NCI-H446 (cell line): ENCODE measurements at regions not wholly inside any gene's neighbourhood (a gene's known extent, or its start where the extent isn't known, plus 50 kb on each side); places are given as distances from the start of the nearest gene placed in this dataset.
A peak's percentile ranks its signal among the peaks of the same experiment; 100 is the strongest.

Source experiments
- DNase-seq, 2 experiments: peaks; one replicate each; lab custom pipeline; 2025; lab: John Stamatoyannopoulos, UW

DNA sequence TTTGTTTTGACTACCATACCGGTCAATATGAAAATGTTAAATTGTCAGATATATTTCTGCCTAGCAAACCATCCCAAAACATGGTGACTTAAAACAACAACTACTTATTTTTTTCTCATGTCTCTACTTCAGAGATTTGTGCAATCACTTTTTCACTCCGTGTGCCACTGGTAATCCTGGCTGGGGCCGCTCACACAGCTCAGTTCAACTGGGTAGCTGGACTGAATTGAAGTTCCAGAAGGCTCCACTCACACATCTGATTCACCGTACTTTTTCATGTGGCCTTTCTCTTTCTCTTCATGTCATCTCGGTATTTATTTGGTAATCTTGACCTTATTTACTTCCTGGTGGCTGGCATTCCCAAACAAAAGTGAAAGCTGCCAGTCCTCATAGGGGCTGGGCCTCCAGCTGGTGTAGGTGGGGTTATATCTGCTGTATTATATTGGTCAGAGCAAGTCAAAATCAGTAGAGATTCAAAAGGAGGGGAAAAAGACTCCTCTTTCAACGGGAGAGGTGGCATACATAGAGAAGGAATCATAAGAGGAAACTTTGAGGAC is 513.9 kb upstream of the NXPH2 start:
- DNase-seq: no peak

DNA sequence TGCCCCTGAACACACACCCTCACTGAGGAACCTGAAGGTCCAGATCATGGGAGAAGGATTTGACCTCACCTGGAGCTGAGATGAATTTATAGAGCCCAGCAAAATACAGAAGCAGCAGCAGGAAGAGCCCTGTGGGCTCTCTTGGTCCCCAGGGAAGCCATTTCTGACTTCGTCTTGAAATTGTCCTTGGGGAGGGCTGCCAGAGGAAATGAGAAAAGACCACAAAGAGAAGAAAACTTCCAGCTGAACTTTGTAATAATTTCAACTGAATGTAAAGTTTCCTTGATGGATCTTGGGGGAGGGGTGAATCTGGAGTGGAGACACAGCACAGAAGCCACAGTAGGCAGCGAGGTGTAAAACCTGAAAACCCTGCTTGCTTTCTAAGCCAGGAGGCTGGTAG is 500.9 kb upstream of the NXPH2 start:
- no peak for DNase-seq

DNA sequence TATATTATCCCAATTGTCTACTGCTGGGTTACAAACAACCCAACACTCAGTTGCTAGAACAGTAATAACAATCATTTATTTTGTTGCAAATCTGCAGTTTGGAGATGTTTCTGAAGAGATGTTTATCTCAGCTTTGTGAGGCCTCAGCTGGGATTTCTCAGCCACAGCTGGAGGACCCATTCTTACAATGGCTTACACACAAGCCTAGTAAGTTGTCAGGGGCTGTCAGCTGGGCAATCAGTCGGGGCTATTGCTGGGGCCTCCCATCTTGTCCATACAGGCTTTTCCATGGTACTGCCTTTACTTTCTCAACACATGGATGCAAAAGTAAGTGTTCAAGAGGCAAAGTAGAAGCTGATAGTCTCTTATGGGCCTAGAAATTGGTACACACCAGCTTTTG is 491.7 kb upstream of the NXPH2 start:
- DNase-seq: no peak

DNA sequence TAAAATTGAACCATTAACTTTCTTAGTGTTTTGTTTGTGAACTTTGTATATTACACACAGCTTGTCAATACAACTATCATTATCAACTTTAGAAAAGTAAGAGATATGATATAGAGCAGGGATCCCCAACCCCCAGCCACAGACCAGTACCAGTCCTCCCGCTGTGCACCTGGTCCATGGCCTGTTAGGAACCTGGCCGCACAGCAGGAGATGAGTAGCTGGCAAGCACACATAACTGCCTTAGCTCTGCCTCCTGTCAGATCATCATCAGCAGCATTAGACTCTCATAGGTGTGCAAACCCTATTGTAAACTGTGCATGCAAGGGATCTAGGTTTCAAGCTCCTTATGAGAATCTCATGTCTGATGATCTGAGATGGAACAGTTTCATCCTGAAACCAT is 491.0 kb upstream of the NXPH2 start:
- DNase-seq: no peak

DNA sequence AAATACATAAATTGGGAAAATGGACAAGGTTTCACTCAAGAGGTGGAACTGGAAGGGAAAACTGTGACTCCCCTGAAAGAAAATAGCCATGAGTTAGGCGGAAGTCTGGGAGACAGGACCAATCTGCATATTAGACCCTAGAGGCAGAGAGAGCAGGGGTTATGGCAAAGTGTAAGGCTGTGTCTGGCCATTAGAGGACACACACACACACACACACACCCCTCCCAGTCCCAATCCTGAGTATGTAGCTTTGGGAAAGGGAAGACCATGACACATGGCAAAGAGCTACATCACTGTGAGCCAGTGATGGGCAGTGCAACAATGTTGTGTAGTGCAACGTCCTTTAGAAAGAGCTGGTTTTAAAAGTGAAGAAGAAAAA is 479.9 kb upstream of the NXPH2 start:
- DNase-seq: no peak

DNA sequence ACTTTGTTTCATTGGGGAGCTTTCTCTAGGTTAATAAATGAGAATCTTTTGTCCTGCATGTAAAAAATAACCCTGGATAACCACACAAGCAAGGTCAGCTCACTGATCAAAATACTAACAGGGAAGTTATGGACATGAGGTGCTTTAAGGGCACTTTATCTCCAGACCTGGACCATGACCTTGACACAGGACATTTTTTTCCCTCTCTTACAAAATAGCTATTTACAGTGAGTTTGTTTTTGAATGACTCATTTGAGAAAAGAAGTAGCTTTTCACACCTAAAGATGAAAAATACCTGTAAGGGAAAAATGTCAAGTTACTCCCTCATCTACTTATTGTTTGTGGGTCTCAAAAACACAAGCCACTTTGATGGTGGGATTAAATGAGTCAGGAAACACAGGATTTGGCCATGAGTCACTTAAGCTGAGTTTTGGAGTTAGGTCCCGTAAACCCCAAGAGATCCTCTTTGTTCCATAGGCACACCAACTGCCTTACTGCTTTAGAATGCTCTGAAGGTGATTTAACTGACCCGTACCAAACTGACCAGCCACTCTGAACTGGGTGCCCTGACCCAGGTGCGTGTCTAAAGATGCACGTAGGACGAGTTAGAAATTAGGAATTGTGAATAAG is 479.3 kb upstream of the NXPH2 start:
- no peak for DNase-seq

DNA sequence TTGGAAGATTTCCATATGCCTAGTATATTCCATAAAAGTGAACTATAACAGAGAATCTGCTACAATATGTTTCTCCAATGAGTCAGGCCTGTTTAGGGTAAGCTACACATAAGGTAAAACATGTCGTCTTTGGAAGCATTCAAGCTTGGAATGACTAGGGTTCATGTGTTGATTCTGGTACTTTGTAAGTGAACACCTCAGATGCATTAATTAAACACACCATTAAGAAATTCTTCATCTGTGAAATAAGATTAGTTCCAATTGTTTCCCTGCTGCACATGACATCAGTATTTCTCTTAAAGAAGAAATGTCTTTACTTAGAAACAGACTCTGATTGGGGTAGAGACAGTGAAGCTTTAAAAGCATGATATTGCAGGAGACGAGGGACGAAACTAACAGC is 461.1 kb upstream of the NXPH2 start:
- DNase-seq: no peak

DNA sequence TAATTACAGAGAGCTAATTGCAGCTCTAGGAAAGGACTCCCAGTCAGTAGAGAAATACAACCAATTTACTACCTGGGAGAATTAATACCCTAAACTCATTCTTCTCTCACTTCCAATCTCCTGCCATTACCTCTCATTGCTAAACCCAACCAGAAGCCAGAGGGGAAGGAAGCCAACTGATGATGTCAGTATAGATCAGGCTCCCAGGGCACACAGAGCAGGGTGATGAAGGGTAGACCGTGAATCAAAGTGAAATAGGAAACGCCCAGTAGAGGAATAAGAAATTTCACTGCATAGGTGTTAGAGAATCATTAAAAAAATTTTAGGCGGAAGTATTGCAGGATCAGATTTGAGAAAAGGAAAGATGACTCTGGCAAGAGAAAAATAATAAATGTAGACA is 456.8 kb upstream of the NXPH2 start:
- peak in 1 of 2 experiments; percentile 17 for DNase-seq

DNA sequence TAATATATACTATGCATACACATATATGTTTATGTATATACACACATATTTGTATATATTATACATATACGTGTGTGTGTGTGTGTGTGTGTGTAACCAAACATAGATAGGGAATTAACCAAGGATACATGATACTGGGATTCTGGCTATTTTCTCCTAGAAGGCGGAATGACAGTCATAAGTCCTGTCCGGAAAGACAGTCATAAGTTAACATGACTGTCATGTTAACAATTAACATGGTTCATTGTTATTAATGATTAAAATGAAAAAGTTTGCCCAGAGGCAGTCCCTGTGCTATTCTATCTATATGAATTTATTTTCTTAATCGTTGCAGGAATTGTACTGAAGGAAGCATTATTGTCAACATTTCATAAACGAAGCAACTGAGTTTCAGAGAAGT is 450.7 kb upstream of the NXPH2 start:
- no peak for DNase-seq

DNA sequence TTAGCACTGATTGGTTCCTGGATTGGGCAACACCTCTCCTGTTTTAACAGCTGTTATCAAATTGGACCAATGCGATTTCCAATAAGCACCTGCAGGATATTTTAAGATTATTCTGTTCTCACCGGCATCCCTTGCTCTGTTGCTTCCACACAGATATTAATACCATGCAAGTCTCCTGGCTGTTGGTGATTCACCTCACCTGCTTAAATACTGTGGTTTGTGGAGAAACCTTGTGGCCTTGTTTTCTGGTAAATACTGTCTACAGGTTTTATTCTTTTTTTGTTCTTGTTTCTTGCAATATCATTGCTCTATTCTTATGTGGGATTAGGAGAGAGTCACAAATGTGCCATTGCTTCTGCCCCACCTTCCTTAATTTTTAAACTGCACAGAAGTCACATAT is 448.1 kb upstream of the NXPH2 start:
- DNase-seq: no peak

DNA sequence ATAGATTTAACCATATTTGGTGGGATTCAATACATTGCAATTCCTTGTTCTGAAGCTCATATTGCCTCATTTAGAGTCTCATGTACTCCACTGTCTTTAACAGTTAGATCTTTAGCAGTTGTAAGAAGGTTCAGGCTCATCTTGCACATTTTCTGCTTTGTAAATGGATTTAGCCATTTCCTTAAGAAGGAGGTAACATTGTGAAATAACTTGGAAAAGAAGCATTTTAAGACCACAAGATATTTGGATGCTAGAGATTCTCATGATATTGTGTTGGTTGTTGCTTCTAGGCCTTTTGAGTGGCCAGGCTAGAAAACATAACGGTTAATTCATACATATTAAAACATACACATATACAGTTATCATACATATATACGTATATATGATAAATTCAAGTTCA is 445.8 kb upstream of the NXPH2 start:
- no peak for DNase-seq

DNA sequence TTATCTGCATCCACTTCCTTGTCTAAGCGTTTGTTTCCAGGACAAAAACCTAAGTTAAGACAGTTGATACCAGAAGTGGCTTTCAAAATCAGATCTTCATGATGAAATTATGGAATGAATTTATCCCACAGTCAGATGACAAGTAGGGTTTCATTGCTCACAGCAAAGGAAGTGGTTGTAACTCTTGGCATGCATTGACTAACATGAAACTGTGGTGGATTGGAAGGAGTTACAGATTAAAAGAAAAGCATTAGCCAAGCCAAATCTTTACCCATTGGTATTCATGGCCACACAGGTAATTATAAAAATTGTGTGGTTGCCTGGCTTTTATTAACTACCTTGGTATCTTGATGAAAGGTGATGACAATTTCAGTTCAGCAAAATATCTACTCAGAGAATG is 438.0 kb upstream of the NXPH2 start:
- no peak for DNase-seq

DNA sequence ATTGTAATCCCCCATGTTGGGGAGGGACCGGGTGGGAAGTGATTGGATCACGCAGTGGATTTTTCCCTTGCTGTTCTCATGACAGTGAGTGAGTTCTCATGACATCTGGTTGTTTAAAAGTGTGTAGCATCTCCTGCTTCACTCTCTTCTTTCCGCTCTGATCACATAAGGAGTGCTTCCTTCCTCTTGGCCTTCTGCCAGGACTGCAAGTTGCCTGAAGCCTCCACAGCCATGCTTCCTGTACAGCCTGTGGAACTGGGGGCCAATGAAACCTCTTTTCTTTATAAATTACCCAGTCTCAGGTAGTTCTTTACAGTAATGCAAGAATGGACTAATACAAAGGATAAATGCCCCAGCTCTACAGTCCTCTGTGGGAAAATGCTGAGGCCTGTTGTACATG is 437.5 kb upstream of the NXPH2 start:
- peak in 1 of 2 experiments; percentile 11 for DNase-seq

DNA sequence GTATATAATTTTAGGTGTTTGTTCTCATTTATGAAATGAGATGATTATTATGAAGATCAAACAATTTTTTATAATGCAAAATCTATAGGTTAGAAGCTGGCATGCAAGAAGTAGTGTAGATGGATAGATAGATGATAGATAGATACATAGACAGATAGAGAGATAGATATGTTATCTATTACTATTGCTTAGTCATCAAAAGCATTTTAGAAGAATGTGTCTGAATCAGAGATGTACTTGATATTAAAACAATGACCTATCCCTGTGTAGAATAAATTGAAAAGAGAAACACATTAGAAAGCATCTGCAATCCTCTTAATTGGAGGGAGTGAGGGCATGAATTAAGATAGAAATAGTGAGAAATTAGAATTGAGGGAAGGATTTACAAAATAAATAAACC is 436.2 kb upstream of the NXPH2 start:
- DNase-seq: no peak

DNA sequence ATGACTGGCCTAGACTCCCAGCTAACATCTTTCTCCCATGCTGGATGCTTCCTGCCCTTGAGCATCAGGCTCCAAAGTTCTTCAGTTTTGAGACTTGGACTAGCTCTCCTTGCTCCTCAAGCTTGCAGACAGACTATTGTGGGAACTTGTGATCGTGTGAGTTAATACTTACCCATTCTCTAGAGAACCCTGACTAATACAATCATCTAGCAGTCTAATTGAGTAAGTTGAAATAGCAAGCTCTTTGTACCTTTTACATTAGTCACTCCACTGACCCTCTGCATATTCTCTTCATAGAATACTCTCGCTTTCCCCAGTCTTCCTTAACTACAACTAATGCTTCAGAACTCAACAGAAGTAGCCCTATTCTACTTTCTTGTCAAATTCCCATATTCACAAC is 434.6 kb upstream of the NXPH2 start:
- DNase-seq: no peak

DNA sequence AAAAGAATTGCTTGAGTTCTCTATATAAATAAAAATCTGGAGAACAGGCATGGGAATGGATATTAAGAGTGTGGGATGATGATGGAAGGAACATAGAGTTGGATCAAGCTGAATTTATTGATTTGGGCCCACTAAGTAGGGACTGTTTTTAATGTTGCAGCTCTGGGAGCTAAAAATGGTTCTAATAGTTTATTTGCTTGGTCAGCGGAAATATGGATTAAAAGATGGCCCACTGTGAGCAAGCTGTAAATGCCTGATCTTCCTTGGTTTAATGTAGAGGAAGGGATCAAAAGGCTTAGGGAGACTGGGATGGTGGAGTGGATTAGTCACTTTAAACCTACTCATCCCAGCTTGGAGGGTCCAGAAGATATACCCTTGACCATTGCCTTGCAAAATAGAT is 429.4 kb upstream of the NXPH2 start:
- no peak for DNase-seq

DNA sequence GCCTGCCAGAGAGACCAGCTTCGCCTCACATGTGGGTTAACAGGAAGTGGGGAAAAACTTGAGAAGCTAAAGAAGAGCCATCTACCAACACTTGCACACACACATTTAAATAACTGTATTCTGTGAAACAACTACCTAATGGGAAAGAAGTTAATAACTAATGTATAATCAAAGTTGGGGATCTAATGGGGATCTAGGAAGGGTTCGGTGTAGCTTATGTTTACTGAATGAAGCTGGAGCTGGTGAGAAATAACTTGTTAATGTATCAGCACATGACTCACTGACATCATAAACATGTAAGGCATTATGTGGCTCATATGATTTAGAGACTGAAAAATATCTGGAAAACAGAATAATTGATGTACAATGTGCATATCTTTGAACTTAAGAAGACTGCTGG is 421.3 kb upstream of the NXPH2 start:
- no peak for DNase-seq

DNA sequence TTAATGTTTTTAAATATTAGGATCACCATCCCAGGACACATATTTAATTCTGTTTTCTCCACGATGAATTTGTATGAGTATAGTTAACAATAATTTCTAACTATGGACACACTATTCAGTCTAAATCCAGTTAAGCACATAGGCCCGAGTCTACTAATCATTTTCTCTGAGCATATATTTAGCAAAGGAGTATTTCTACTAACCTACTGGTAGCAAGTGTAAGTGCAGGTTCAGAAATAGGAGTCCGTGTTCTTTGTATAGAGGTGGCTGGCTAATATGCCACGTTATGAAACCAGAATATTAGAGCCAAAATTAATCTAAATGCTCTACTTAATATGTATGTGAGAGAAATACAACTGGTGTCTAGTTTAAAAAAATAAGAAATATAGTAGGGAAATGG is 416.6 kb upstream of the NXPH2 start:
- DNase-seq: no peak

DNA sequence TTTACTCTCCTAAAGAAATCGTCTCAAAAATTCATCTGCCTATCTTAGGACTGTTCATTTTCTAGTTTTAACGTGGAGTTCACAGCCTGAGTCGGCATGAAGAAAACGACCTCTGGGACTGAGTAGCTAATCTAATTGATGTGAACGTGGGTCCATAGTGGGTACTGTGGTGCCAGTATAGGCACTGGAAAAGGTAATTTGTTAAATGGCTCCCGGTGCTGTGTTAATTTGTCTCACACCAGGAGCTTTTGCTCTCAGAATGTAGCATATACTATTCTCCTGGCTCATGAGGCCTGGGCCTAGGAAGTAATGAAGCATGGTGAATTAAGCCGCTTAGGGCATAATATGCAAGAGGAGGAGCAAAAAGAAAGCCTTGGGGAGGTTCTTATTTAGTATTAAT is 414.4 kb upstream of the NXPH2 start:
- no peak for DNase-seq

DNA sequence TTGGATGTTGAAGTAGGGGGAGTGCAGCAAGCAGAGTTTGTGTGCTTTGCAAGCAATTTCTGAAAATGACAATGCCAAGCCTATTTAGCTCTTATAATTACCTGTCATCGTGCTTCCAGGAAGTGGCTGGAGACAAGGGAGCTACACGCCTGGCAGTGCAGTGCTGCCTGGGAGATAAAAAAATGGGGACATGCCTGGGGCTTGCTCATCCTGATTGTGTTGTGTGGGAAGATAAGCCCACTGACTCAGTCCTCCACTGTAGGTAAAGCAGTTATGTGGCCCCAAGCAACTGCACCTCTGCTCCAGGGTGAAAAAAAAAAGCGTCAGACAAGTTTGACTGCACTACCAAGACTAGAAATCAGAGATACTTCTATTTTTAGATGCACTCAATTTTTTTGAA is 396.9 kb upstream of the NXPH2 start:
- DNase-seq: no peak

DNA sequence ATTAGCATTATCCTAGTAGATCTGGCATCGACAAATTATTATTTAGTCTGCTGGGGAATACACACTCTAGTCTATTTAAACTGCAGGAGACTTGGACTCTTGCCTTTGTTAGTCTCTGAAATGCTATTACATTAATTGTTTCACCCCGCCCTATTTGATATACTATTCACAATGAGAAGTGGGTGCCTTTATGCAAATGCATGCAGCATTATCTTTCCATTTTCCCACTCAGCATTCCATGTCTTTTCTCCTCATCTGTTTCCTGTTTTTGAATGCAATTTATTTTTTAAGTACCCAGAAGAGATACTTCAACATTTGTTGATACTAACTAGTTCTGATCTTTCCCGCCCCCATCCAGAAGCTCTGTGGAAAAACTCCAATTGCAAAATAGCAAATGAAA is 395.3 kb upstream of the NXPH2 start:
- no peak for DNase-seq

DNA sequence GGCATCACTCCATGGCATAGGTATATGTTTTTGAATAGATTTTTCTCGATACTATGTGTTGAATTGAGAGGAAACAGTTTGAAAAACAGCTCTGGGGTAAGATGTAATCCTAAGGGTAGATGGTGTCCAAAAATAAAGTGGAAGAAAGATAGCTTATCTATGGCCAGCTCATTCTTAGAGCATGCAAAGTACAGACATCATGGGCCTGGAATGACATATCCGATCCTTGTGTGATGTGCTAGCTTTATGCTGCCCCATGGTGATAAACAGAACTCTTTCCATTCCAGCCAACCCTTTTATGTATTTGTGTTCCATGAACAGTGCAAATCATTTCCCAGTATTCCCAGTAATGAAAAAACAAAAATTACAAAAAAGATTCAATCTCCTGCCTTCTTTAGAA is 390.2 kb upstream of the NXPH2 start:
- DNase-seq: no peak

DNA sequence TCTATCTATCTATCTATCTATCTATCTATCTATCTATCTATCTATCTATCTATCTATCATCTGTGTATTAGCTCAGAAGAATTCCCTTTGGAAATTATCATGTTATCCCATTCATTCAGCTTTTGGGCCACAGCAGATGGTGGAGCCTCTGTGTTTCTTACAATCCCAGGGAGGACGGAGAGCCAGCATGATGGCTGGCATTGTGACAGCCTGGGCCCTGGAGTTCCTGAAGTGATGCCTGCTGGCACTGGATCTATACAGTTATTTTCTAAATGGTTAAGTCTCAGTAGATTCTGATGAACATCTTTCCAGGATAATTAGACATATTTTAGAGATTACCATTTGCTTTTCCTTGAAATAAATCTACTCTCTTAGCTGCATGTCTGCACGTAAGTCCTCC is 385.4 kb upstream of the NXPH2 start:
- peak; percentile 7 to 80 for DNase-seq

DNA sequence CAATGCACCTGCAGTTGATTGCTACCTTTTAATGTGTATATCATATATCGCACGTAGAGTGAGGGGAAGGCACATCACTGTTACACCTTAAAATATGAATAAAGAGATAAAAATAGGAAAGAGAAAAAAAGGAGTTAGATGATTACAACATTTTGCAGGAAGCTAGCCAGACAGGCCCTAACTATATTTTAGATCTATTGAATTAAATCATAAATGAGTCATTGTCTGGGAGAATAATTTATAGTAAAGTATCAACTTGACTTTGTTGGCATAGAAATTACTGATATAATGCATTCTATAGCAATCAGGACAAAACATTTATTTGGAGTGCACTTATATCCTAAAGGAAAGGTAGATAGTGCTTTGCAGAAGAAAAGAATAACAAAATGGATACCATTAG is 384.9 kb upstream of the NXPH2 start:
- DNase-seq: no peak

DNA sequence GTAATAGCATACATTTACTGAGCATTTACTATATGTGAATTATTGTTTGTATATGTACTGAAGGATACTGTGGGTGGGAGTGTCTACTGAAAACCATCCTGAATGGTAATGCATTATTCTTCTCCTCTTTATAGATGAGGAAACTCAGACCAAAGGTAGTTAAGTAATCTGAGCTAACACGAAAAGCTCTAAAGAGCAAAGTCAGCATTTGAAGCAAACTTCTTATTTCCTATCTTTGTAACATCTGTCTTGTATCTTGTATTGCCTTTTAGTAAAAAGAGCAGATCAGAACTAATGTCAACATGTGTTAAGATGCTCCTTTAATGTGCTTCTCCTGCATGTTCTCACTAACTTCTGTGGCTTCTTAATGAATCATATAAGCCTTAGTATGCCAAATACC is 382.8 kb upstream of the NXPH2 start:
- no peak for DNase-seq
